C4-2B (cell line): ENCODE measurements at regions not wholly inside any gene's neighbourhood (a gene's known extent, or its start where the extent isn't known, plus 50 kb on each side); places are given as distances from the start of the nearest gene placed in this dataset.

Experiments used
- H3K27ac ChIP-seq: fragments of 450-650 bp; 2 replicates; pipeline ENCODE4 v1.5.1; 2017
- ZFX ChIP-seq: fragments of 450-650 bp; IDR thresholded peaks from 2 replicates; pipeline ENCODE4 v1.6.1; 2017
- TF ChIP-seq, protein P1 (sequence below): fragments of 450-650 bp; conservative IDR thresholded peaks from 2 replicates; pipeline ENCODE4 v1.5.1; 2017; ENCODE audit warnings: mild to moderate bottlenecking

GRCh38 chr4:18213576-18214198 lies 192.1 kb upstream of the LCORL start:
- H3K27ac ChIP-seq = no peak overlapping the region
- TF ChIP-seq, protein P1, sequence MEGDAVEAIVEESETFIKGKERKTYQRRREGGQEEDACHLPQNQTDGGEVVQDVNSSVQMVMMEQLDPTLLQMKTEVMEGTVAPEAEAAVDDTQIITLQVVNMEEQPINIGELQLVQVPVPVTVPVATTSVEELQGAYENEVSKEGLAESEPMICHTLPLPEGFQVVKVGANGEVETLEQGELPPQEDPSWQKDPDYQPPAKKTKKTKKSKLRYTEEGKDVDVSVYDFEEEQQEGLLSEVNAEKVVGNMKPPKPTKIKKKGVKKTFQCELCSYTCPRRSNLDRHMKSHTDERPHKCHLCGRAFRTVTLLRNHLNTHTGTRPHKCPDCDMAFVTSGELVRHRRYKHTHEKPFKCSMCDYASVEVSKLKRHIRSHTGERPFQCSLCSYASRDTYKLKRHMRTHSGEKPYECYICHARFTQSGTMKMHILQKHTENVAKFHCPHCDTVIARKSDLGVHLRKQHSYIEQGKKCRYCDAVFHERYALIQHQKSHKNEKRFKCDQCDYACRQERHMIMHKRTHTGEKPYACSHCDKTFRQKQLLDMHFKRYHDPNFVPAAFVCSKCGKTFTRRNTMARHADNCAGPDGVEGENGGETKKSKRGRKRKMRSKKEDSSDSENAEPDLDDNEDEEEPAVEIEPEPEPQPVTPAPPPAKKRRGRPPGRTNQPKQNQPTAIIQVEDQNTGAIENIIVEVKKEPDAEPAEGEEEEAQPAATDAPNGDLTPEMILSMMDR = no peak
- TF ChIP-seq ZFX = no peak

- no peak overlapping the region for H3K27ac ChIP-seq
- TF ChIP-seq ZFX = no peak
- TF ChIP-seq, protein P1 = no peak
Measured at GRCh38 chr4:18209448-18209847, 187.9 kb upstream of the LCORL start.

GRCh38 chr4:18203966-18204365 lies 182.4 kb upstream of the LCORL start:
- TF ChIP-seq ZFX = no peak
- TF ChIP-seq, protein P1 = no peak
- no peak overlapping the region for H3K27ac ChIP-seq

DNA sequence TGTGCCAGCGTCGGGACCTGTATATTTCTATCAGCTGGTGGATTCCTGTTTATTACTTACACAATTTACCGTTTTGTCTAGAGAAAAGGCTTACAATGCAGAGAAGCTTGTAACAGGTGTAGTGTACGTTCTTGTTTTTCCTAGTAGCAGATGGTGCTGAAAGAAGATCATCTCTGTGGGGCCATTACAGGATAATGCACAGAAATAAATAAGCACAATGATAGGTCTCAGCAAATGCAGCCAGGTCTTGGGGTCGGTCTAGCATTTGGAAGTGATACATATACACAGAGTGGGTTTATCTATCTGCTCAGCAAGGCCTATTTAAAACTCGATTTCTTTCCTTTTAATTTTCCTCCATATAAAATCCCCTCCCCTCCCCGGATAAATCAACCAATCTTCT lies 180.9 kb upstream of the LCORL start:
- H3K27ac ChIP-seq = no peak overlapping the region
- TF ChIP-seq ZFX = no peak
- TF ChIP-seq, protein P1 = no peak

DNA sequence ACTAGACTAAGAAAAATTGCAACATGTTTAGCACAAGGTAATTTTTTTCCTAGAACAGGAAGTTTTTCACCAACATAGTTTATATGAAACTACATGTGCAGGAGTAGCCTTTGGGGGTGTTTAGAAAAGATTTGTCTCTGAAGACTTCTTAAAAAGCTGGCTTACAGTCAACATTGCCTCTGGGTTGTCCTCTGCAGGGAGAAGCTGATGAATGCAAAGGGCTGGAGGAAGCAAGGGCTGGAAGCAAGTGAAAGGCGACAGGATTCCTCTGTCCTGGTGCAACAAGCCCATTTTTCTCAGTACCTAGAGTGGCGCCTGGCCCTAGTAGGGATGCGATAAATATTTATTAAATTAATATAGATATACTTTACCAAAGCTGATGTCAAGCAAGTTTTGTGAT lies 180.3 kb upstream of the LCORL start:
- H3K27ac ChIP-seq = no peak overlapping the region
- no peak for TF ChIP-seq ZFX
- TF ChIP-seq, protein P1 = no peak

GRCh38 chr4:18198653-18199052 lies 177.1 kb upstream of the LCORL start:
- H3K27ac ChIP-seq = no peak overlapping the region

DNA sequence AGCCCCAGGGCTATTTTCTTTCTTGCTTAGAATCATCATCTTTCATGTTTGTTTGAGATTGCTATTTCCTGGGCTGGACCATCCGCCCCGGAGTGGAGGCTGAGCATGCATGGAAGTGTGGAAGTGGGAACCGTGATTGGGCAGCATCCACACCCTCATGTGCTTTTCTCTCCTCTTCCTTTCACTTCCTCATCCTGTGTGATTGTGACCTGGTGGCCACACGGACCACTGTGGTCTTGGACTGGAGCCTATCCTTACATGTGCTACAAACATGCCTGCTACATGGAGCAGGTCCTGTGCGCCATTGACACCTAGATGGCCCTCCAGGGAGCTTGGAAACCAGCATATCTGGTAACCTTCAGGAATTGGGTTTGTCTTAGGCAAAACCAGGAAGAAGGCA lies 175.9 kb upstream of the LCORL start:
- TF ChIP-seq, protein P1 = no peak
- TF ChIP-seq ZFX = no peak
- no peak overlapping the region for H3K27ac ChIP-seq

More at GRCh38 chr4:18198653-18199052, 177.1 kb upstream of the LCORL start:
- TF ChIP-seq, protein P1 = no peak
- no peak for TF ChIP-seq ZFX
